ENCODE measurements at regions not wholly inside any gene's neighbourhood (a gene's known extent, or its start where the extent isn't known, plus 50 kb on each side); places are given as distances from the start of the nearest gene placed in this dataset.

GRCh38 chr10:84632866-84633265 lies 304.5 kb downstream of the CCSER2 start:
- TF ChIP-seq CTCF (IDR thresholded peaks at IDR 0.05): no peak
- no peak for TF ChIP-seq POLR2AphosphoS5 (IDR thresholded peaks at IDR 0.05)

Data from gastroesophageal sphincter (tissue), 3 donors.